OCI-LY3 (cell line): ENCODE measurements at regions not wholly inside any gene's neighbourhood (a gene's known extent, or its start where the extent isn't known, plus 50 kb on each side); places are given as distances from the start of the nearest gene placed in this dataset.

ENCODE experiments used
- H2AFZ ChIP-seq: fragments of 200-600, 300-600 bp; shearing (Covaris generic); 2 replicates; pipeline ENCODE4 v1.6.0; 2014; ENCODE audit warnings: antibody characterized with exemption, low read depth, low read length
- H3K27ac ChIP-seq: fragments of 200-600, 300-600 bp; sonication (generic); 2 replicates; pipeline ENCODE4 v1.5.1; 2014; ENCODE audit warnings: mild to moderate bottlenecking, low read length, moderate library complexity, mixed read lengths
- H3K27me3 ChIP-seq: fragments of 200-600, 300-600 bp; sonication (generic); 2 replicates; pipeline ENCODE4 v1.6.1; 2014; ENCODE audit warnings: low read depth, low read length, mixed read lengths
- H3K36me3 ChIP-seq: fragments of 200-600, 300-600 bp; sonication (generic); replicated peaks from 2 replicates; pipeline ENCODE3; 2014; ENCODE audit warnings: low read depth, low read length, mixed read lengths
- H3K4me1 ChIP-seq: fragments of 300-600, 200-600 bp; sonication (generic); 2 replicates; pipeline ENCODE4 v1.6.1; 2014; ENCODE audit warnings: low read length, mixed read lengths
- H3K4me2 ChIP-seq: fragments of 200-600, 300-600 bp; sonication (generic); 2 replicates; pipeline ENCODE4 v1.6.1; 2014; ENCODE audit warnings: low read length, mixed read lengths
- H3K4me3 ChIP-seq: fragments of 300-600, 200-600 bp; sonication (generic); 2 replicates; pipeline ENCODE4 v1.5.1; 2014; ENCODE audit warnings: antibody characterized with exemption, mild to moderate bottlenecking, low read length, moderate library complexity
- H3K79me2 ChIP-seq: fragments of 300-600, 200-600 bp; shearing (Covaris generic); 2 replicates; pipeline ENCODE4 v1.6.1; 2014; ENCODE audit warnings: mild to moderate bottlenecking, low read length, mixed read lengths
- H3K9ac ChIP-seq: fragments of 300-600, 200-600 bp; shearing (Covaris generic); 2 replicates; pipeline ENCODE4 v1.6.0; 2014; ENCODE audit warnings: mild to moderate bottlenecking, low read length, moderate library complexity
- H3K9me3 ChIP-seq: fragments of 200-600, 300-600 bp; shearing (Covaris generic); 2 replicates; pipeline ENCODE4 v1.6.1; 2014; ENCODE audit warnings: low read length, mixed read lengths; ENCODE audit not compliant: insufficient read depth
- H4K20me1 ChIP-seq: fragments of 200-600, 300-600 bp; sonication (generic); 2 replicates; pipeline ENCODE4 v1.6.1; 2016; ENCODE audit warnings: low read length, mixed read lengths; ENCODE audit not compliant: insufficient read depth
- CTCF ChIP-seq: fragments of 200-600, 300-600 bp; sonication (generic); IDR thresholded peaks from 2 replicates; pipeline ENCODE4 v1.5.1; 2014; ENCODE audit warnings: antibody characterized with exemption, low read length, low read depth
- EZH2phosphoT487 ChIP-seq: fragments of 200-600 bp; shearing (Covaris generic); IDR thresholded peaks from 2 replicates; pipeline ENCODE4 v1.6.1; 2018; ENCODE audit warnings: antibody characterized with exemption, mixed run types, low read depth

GRCh38 chr9:109585796-109586195 is 87.7 kb upstream of the PTPN3 start:
- H3K4me1 ChIP-seq: no peaks in the 10 kb centered on the region
- H3K4me2 ChIP-seq: no peak overlapping the region
- no peak overlapping the region for H3K27ac ChIP-seq
- no peaks in the 10 kb centered on the region for H4K20me1 ChIP-seq
- peaks cover 8% of the 10 kb centered on the region; the same call in 1 of the 2 replicates for H3K27me3 ChIP-seq
- H3K4me3 ChIP-seq: no peak overlapping the region
- H3K36me3 ChIP-seq: no peaks in the 10 kb centered on the region
- H2AFZ ChIP-seq: no peak overlapping the region
- H3K79me2 ChIP-seq: no peaks in the 10 kb centered on the region
- no peak for TF ChIP-seq EZH2phosphoT487
- no peak for TF ChIP-seq CTCF
- no peaks in the 10 kb centered on the region for H3K9me3 ChIP-seq
- H3K9ac ChIP-seq: no peak overlapping the region

- peaks cover 10% of the 10 kb centered on the region; the same call in 1 of the 2 replicates for H3K27me3 ChIP-seq
- no peak overlapping the region for H3K27ac ChIP-seq
- no peaks in the 10 kb centered on the region for H3K79me2 ChIP-seq
- H3K4me3 ChIP-seq: no peak overlapping the region
- TF ChIP-seq EZH2phosphoT487: no peak
- no peak for TF ChIP-seq CTCF
- H3K36me3 ChIP-seq: no peaks in the 10 kb centered on the region
- H3K4me1 ChIP-seq: no peaks in the 10 kb centered on the region
- no peaks in the 10 kb centered on the region for H4K20me1 ChIP-seq
- H2AFZ ChIP-seq: no peak overlapping the region
- H3K9me3 ChIP-seq: no peaks in the 10 kb centered on the region
- no peak overlapping the region for H3K4me2 ChIP-seq
- no peak overlapping the region for H3K9ac ChIP-seq
Observed at GRCh38 chr9:109586993-109587392, 88.9 kb upstream of the PTPN3 start.

GRCh38 chr9:109588415-109588814 is 90.3 kb upstream of the PTPN3 start:
- no peak overlapping the region for H3K27ac ChIP-seq
- H3K27me3 ChIP-seq: peaks cover 10% of the 10 kb centered on the region; the same call in 1 of the 2 replicates
- no peaks in the 10 kb centered on the region for H3K36me3 ChIP-seq
- no peaks in the 10 kb centered on the region for H4K20me1 ChIP-seq
- H3K79me2 ChIP-seq: no peaks in the 10 kb centered on the region
- no peaks in the 10 kb centered on the region for H3K9me3 ChIP-seq
- H3K9ac ChIP-seq: no peak overlapping the region
- H2AFZ ChIP-seq: no peak overlapping the region
- TF ChIP-seq EZH2phosphoT487 (no peak), CTCF (no peak)
- no peaks in the 10 kb centered on the region for H3K4me1 ChIP-seq
- no peak overlapping the region for H3K4me2 ChIP-seq
- H3K4me3 ChIP-seq: no peak overlapping the region

- H3K9ac ChIP-seq: no peak overlapping the region
- peaks cover 15% of the 10 kb centered on the region; the same call in 1 of the 2 replicates for H3K27me3 ChIP-seq
- H3K4me1 ChIP-seq: no peaks in the 10 kb centered on the region
- H4K20me1 ChIP-seq: no peaks in the 10 kb centered on the region
- no peak for TF ChIP-seq EZH2phosphoT487
- TF ChIP-seq CTCF: no peak
- no peak overlapping the region for H3K4me3 ChIP-seq
- H3K79me2 ChIP-seq: no peaks in the 10 kb centered on the region
- no peak overlapping the region for H2AFZ ChIP-seq
- no peaks in the 10 kb centered on the region for H3K36me3 ChIP-seq
- no peak overlapping the region for H3K4me2 ChIP-seq
- H3K27ac ChIP-seq: no peak overlapping the region
- no peaks in the 10 kb centered on the region for H3K9me3 ChIP-seq
Observed at GRCh38 chr9:109590966-109591365, 92.9 kb upstream of the PTPN3 start.
